ENCODE measurements at regions not wholly inside any gene's neighbourhood (a gene's known extent, or its start where the extent isn't known, plus 50 kb on each side); places are given as distances from the start of the nearest gene placed in this dataset.

DNA sequence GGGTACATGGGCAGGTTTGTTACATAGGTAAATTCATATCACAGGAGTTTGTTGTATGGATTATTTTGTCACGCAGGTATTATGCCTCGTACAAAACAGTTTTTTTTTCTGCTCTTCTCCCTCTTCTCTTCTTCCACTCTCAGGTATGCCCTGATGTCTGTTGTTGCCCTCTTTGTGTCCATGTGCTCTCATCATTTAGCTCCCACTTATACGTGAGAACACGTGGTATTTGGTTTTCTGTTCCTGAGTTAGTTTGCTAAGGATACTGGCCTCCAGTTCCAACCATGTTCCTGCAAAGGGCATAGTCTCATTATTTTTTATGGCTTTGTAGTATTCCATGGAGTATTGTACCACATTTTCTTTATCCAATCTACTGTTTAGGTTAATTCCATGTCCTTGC is 65.7 kb downstream of the UNC5CL start:
- intact Hi-C loops (cut with micrococcal nuclease), result no loop called here

DNA sequence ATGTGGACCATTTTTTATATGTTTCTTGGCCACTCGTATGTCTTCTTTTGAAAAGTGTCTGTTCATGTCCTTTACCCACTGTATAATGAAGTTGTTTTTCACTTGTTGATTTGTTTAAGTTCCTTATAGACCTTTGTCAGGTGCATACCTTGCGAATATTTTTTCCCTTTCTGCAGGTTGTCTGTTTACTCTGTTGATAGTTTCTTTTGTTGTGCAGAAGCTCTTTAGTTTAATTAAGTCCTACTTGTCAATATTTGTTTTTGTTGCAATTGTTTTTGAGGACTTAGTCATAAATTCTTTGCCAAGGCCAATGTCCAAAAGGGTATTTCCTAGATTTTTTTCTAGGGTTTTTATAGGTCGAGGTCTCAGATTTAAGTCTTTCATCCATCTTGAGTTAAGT is 66.2 kb downstream of the UNC5CL start:
- intact Hi-C loops (cut with micrococcal nuclease), result no loop called here

DNA sequence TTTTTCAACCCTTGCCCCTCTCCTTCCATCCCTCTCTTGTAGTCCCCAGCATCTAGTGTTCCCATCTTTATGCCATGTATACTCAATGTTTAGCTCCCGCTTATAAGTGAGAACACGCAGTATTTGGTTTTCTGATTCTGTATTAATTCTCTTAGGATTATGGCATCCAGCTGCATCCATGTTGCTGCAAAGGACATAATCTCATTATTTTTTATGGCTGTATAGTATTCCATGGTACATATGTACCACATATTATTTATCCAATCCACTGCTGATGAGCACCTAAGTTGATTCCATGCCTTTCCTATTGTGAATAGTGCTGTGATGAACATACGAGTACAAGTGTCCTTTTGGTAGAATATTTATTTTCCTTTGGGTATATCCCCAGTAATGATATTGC is 66.8 kb downstream of the UNC5CL start:
- intact Hi-C loops (cut with micrococcal nuclease), result no loop called here

DNA sequence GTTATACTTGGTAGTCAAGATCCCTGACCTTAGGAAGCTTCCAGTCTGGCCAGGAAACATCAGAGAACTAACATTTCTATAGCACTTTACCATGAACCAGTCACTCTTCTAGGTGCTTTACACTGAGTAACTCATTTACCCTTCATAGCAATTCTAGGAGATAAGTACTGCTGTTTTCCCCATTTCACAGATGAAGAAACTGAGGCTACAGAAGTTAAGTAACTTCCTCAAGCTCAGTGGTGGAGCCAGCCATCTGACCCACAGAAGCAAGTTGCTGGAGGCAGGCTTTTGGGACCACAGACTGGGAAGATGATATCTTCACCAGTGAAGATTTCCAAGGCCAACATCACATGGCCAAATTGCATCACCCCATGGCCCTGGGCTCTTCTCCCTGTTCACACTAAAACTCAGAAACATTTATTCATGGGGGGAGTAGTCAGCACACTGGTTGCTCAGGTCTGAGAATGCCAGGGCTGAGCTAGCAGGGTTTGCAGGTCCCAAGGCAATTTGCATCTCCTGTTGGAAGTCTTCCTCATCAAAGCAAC is 70.3 kb downstream of the UNC5CL start:
- intact Hi-C loops (cut with micrococcal nuclease), result no loop called here

DNA sequence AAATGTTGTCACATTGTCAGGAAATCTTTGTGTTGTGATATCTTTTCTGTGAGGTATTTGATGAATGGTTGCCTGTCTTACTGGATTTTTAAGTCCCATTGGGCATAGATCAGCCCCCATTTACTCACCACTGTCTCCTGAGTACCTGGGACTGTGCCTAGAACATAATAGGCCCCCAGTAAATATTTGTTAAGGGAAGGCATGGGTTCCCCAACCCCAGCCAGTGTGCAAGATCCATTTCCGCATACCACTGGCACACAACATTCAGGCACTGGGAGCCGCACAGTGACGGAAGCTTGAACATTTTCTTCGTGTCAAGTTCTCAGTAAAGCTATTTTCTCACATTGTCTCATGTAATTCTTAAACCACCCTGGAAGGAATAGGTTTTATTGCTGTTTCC is 72.2 kb downstream of the UNC5CL start:
- intact Hi-C loops (cut with micrococcal nuclease), result no loop called here

DNA sequence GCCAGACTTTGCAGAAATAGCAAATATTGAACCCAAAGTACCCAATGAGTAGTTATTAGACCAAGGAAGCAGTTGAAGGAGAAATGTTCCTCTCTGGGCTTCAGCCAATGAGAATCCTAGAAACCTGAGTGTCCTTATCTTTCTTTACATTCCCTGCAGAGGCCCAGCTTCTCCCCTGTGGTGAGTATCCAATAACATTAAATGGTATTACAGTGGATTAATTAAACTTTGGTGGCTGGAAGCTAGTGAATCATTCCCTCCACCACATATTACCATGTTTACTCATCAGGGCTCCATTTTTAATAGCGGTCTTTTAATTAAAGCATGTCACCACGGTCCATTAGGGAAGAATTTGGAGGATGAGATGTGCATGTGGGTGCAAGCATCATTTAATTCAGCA is 74.0 kb downstream of the UNC5CL start:
- intact Hi-C loops (cut with micrococcal nuclease), result no loop called here

DNA sequence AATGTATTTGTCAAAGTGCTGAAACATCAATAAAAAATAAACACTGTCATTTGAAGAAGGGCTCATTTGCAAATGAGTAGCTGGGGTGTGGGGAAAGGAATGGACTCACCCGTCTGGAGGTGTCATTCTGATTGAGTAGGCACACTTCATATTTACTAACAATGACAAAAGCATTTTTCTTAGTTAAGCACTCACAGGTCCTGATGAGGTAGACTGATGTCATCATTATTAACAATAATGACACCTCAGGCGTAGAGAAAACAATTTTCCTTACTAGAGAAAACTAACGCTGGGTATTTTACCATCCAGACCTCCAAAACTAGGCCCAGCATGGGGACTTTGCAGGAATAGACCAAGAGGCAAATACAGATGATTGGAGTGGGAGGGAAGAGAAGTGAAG is 76.0 kb downstream of the UNC5CL start:
- intact Hi-C loops (cut with micrococcal nuclease), result loop anchor here (2.0 kb wide), 1 partner anchor 66 kb away; no protein-coding TSS in a partner anchor

DNA sequence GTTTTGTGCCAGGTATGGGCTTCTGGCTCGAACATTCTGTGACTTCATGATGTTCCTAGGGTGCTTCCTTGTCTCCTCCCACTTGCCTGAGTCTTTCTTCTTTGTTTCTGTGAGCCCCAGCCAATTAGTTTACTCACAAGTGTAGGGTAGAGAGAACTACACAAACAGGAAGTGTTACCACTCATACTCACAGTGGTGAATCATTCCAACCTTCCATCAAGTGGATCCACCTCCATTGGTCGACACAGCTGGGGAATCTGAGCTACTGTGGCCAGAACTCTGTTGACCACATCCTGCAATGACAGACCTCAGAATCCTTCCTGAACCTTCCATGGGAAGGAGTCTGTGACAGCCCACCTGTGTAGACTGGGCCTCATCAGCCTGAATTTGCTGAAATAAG is 76.8 kb downstream of the UNC5CL start:
- intact Hi-C loops (cut with micrococcal nuclease), result loop anchor here (1.0 to 2.0 kb wide), 2 partner anchors 14 to 67 kb away; no protein-coding TSS in a partner anchor

DNA sequence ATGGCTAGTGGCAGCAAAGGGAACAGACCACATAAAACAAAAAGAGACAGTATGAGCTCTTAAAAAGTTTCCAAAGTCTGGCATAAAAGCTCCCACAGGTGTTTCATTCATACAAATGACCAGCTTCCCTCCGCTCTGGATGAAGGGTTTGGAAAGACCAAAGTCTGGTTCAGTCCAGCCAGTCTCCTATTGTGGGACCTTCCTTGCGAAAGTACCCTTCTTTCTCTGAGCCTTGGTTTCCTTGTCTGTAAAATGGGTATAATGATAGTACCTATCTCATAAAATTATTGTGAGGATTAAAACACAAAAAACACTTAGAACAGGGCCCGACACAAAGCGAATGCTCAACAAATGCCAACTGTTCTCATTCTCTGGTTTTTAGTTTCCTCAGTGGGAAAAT is 77.2 kb downstream of the UNC5CL start:
- intact Hi-C loops (cut with micrococcal nuclease), result loop anchor here (1.0 to 2.0 kb wide), 2 partner anchors 14 to 67 kb away; no protein-coding TSS in a partner anchor

DNA sequence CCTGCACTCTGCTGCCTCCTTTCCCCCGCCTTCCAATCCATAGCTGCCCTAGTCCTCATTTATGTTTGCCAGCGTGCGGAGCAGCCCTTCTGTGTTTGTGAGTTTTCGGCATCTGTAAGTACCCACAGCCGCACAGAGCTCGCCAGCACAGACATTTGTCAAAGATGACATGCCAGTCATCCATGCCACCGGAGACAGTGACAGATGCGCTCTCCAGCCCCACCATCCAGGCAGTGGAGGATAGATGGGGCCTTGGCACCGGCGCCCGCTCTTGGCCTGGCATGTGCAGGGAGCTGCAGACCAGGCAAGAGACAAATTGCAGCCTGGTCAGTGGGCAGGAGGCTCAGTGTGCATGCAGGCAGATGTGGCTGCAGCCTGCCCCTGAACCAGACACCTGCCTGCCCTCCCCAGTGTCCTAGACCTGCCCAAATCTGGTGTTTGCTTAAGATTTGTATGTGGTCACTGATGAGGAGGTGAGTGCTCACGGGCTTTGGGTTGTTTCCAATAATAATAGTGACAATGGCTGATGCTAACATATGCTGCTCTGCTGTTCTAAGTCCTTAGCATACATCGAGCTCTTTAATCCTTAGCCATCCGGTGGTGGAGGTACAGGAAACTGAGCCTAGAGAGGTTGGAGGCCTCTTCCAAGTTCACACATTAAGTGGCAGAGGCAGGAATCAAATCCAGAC is 78.1 kb downstream of the UNC5CL start:
- intact Hi-C loops (cut with micrococcal nuclease), result no loop called here

DNA sequence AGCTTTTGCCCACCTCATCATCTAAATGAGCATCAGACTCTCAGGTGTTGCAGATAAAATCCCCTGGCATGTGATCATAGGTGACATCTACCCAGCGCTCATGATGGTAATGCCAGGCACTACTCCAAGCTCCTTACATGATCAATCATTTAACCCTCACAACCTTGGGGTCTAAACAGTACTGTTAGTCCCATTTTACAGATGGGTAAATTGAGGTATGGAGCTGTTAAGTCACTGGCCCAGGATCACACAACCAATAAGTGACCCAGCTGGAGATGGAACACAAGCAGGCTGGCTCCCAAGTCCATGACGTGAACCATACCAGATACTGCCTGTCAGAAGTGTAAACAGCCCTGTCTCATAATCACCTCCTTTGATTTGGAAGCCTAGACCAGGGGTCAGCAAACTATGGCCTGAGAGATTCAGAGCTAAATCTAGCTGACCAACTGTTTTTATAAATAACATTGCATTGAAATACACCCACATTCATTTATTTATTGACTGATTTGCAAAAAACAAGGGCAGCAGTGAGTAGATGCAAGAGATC is 79.2 kb downstream of the UNC5CL start:
- intact Hi-C loops (cut with micrococcal nuclease), result no loop called here

DNA sequence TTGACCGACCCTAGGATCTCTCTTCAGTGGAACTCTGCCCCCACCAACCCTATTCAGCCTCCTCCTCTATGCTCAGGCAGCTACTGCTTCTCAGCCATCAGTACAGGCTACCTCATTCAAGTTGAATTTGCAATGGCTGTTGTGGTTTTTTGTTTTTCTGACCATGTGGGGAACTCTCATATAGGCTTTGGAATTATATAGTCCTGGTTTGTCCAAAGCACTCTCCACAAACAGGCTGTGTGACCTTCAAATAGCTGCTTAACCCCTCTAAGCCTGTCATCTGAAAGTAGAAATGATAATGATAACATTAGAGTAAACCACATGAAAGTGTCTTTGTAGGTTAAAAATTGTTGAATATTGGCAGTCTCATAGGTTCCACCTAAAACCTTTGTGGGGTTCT is 80.3 kb downstream of the UNC5CL start:
- intact Hi-C loops (cut with micrococcal nuclease), result no loop called here

DNA sequence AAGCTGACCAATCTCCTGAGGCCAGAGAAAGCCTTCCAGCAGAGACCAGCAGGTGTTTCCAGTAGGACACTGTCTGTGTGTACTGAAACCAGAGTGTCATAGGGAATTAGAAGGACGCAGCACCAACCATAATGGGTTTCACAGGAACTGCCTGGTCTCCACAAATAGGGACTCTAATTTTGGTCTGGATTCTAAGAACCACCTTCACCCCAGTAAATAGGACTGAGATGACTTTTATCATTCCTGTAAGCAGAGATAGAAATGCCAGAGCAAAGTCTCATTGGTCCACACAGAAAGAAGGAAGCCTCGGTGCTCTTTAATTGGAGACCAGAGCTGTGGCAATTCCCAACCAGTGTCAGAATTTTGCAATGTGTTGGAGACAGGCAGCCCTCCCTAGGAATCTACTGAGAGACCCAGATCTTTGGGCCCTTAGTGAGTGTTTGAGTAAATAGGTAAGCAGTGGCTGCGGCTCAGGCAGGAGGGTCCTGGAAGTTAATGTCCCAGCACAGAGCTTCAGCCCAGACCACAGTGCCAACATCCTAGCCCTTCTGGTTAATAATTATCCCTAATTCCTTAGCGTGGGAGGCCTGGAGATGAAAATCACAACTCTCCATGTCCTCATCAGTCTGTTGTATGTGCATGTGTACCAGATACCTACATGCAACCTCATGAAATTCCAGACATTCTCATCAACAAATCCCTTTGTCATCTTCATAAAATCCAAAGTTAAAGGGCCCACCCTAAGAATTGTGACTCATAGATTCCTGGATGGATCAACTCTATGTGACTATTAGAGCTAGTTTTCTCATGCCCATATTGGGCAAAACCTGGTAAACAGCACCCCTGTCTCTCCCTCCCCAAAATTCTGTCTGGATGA is 81.2 kb downstream of the UNC5CL start:
- intact Hi-C loops (cut with micrococcal nuclease), result no loop called here

DNA sequence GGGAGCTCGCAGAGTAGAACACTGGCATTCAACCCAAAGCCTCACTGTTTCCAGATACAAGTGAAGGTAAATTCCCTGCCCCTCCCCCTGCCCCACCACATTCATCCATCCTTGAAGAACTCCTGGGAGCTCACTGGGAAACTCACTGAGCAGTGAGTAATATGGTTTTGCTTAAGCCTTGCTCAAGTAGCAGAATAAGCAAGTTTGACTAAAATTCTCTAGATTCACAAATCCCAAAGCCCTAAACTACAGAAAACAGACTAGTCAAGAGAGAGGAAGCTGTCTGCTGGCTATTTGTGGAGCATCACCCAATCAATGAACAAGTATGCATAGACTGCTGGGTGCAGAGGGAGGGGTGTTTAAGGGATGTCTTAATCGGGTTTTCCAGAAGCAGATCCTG is 82.1 kb downstream of the UNC5CL start:
- intact Hi-C loops (cut with micrococcal nuclease), result no loop called here

DNA sequence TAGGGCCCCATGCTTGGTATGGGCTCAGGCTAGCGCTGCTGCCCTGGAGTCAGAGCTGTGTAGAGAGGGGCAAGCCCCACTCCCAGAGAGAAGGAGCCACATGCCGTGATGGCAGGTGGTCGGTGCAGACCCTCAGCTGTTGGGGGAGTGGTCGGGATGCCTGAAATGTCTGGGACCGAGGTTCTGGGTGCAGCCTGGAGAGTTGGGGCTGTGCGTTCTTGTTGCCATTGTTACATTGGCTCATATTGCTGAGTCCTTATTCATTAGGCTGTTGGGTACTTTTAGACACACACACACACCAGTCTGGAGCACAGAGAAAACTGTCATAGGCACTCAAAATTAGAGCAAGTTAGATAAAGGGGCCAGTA is 83.9 kb downstream of the UNC5CL start:
- intact Hi-C loops (cut with micrococcal nuclease), result no loop called here

DNA sequence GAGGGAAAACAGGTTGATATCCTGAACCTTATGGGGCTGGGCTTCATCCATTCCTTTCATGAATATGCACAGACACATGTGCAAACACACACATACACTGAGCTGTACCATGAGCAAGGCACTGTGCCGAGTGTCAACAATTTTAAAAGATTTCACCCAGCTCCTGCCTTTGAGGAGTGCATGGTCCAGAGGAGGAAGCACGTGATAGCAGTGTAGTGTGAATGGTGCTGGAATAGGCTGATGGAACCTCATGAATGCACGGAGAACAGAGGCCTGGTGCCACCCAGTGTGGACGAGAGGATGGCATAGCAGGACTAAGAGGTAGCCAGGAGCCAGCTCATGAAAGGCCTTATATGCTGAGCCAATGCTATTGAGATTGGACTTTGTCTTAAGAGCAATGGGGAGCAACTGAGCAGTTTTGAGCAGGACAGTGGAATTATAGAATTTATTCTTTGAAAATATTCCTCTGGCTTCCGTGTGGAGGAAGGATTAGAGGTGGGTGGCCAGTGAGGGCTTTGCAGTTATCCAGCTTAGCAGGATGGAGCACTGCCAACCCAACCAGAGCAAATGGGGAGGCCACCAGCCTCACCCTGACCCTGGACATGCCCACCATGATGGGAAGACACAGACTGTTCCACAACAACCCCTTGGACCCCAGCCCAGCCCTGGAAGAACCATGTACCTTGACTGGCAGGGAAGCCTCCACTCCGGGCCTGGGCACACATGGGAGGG is 84.4 kb downstream of the UNC5CL start:
- intact Hi-C loops (cut with micrococcal nuclease), result no loop called here

DNA sequence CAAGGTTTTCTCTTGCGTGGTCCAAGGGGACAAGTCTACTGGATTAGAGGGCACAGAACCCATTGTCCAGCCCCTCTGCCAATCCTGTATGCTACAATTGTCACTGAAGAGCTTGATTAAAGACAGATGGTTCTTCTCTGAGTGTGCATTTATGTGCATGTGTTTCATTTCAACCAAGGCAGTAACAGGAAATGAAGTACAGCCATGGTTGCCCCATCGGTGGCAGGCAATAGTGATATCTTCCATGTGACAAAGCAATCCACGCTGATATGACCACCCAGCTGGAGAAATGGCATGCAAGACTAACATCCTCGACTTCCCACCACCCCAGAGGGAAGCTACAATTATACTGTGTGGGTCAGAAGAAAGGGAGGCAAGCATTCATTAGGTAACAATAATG is 85.5 kb downstream of the UNC5CL start:
- intact Hi-C loops (cut with micrococcal nuclease), result no loop called here

DNA sequence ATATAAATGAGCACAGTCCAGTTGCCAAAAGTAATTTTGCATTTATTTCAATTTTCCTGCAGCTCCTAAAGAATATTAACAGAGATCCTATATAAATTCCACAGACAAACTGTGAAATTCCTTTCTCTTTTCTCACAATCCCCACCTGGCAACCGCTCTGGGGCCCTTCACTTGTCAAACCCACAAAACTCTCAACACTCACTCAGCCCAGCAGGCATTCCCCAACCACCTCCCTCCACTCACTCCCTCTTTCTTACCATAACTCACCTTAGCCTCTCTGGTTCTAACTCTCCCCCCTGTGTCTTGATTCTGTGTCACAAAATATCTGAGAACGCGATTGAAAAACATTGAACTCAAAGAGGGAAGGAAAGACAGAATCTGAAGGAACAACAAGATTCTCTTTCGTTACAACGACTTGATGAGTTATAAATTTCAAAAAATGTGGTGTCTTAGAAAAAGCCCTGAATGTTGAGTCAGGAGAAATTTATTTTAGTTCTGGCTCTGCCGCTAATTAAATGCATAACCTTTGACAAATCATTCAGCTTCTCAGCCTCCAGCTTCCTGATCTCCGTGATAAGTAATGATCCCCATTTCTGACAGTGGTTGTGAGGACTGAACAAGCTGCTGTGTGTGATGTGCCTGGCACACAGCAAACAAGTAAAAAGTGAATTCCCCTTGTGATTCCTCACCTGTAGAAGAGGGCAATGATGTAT is 87.9 kb downstream of the UNC5CL start:
- intact Hi-C loops (cut with micrococcal nuclease), result no loop called here

DNA sequence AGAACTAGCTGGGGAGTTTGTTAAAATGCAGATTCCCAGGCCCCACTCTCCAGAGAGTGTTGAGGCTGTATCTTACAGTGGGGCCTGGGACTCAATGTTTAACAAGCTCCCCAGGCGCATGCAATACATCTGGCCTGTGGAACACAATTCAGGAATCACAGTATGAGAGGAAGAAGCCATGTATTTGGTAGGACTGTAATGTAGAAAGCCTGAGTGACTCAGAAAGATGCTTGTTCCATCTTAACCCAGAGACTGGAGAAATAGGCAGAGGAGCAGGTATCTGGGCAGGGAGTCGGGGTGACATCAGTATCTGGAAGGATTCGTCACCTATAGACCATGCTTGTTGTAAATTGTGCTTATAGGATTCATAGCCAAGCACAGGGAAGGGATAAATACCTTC is 90.5 kb downstream of the UNC5CL start:
- intact Hi-C loops (cut with micrococcal nuclease), result loop anchor here (1.0 kb wide), 1 partner anchor 14 kb away; no protein-coding TSS in a partner anchor

DNA sequence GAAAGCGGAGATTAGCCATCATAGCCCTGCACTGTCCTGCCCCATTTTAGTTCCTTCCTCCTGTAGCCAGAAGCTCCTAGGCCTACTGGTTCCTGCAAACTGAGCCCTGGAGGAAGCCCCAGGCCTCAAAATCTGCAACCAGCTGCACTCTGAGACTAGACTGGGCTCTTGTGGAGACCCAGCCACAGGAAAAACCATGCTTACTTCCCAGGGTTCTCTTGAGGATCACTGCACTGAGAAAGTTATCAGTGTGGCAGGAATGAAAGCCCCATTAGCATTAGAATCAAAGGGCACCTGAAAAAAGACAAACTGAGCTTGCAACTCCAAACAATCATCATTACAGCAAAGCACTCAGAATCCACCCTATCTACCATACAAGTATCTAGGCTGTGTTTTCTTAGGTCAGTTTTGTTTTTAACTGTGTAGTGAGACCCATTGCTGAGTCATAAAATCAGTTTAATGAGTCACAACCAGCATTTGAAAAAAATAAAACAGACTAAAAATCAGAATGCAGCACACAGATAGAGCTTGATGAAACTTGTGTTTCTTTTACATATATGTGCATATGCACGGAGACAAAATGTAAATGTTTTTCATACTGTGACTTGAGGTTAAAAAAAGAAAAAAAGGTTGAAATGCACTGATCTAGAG is 91.0 kb downstream of the UNC5CL start:
- intact Hi-C loops (cut with micrococcal nuclease), result loop anchor here (1.0 kb wide), 1 partner anchor 14 kb away; no protein-coding TSS in a partner anchor

All from T-helper 1 cell treated with Interleukin-12 subunit alpha and Interleukin-12 subunit beta and Interleukin-4 antibody, amounts not matched to agents 30 ng/mL and 1 ng/mL, for 36 hours (primary cell).